Panc1 (cell line): ENCODE measurements at regions not wholly inside any gene's neighbourhood (a gene's known extent, or its start where the extent isn't known, plus 50 kb on each side); places are given as distances from the start of the nearest gene placed in this dataset.

Experiments used
- ATAC-seq: fragments of 200-7000 bp; cut with Tn5 transposase; 2 replicates; pipeline ENCODE4 v1.9.1; 2020; ENCODE audit warnings: mild to moderate bottlenecking, moderate library complexity
- BruUV-seq: library from RNA; stranded (reverse); fragments of 400-500 nt; replicated peaks from 2 replicates; lab custom pipeline; 2021; lab: Mats Ljungman, UMichigan
- CTCF ChIA-PET: fragments of 300-600 bp; sonication (Branson Sonifier 250); formaldehyde crosslinking; loops from one replicate; lab custom pipeline; 2022; ENCODE audit warnings: antibody characterized with exemption; lab: Charles Lee
- POLR2A ChIA-PET: fragments of 300-600 bp; sonication (Branson Sonifier 250); formaldehyde crosslinking; loops from one replicate; lab custom pipeline; 2022; ENCODE audit warnings: antibody characterized with exemption; lab: Charles Lee
- DNase-seq: peaks from one replicate; pipeline ENCODE4 v3.0.0-alpha.2; 2010; ENCODE audit warnings: low read depth, low spot score
- H3K27ac ChIP-seq: 2 replicates; pipeline ENCODE4 v1.5.1; 2011; ENCODE audit warnings: mild to moderate bottlenecking, low read length, inconsistent platforms
- H3K27me3 ChIP-seq: fragments of 200-500 bp; sonication (Bioruptor generic); 2 replicates; pipeline ENCODE4 v1.6.0; 2014; ENCODE audit warnings: low read length, inconsistent platforms; ENCODE audit not compliant: control insufficient read depth, insufficient read depth
- H3K36me3 ChIP-seq: fragments of 200-500 bp; sonication (Bioruptor generic); 2 replicates; pipeline ENCODE4 v1.5.1; 2014; ENCODE audit warnings: inconsistent platforms, mild to moderate bottlenecking, low read length, moderate library complexity; ENCODE audit not compliant: control insufficient read depth, insufficient read depth
- H3K4me1 ChIP-seq: 2 replicates; pipeline ENCODE4 v1.5.1; 2011; ENCODE audit warnings: inconsistent platforms, mild to moderate bottlenecking, low read length, moderate library complexity; ENCODE audit not compliant: control insufficient read depth, insufficient read depth
- H3K4me3 ChIP-seq, 2 experiments: 2 replicates each; pipeline ENCODE4 v1.5.1; 2011 to 2012; ENCODE audit warnings: low read depth in 2 of 2, low read length in 2 of 2, mild to moderate bottlenecking in 2 of 2, inconsistent platforms in 1 of 2, moderate library complexity in 1 of 2
- H3K9me3 ChIP-seq: fragments of 200-500 bp; sonication (Bioruptor generic); 2 replicates; pipeline ENCODE4 v1.5.1; 2014; ENCODE audit warnings: low read depth, mild to moderate bottlenecking, inconsistent platforms, low read length, moderate library complexity; ENCODE audit not compliant: control insufficient read depth, insufficient read depth
- CTCF ChIP-seq: fragments of 450-650 bp; IDR thresholded peaks from 2 replicates; pipeline ENCODE4 v1.5.1; 2017; ENCODE audit warnings: mild to moderate bottlenecking
- POLR2AphosphoS5 ChIP-seq: IDR thresholded peaks from 2 replicates; pipeline ENCODE4 v1.6.1; 2012; ENCODE audit warnings: mild to moderate bottlenecking, low read depth, low read length, moderate library complexity
- REST ChIP-seq, 2 experiments: IDR thresholded peaks; 2 replicates each; pipeline ENCODE4 v1.6.1; 2011 to 2012; ENCODE audit warnings: low read depth in 2 of 2, control low read depth in 1 of 2, low read length in 1 of 2, mild to moderate bottlenecking in 1 of 2, moderate library complexity in 1 of 2; ENCODE audit not compliant: insufficient read depth in 1 of 2
- SIN3A ChIP-seq: IDR thresholded peaks from 2 replicates; pipeline ENCODE4 v1.6.1; 2012; ENCODE audit warnings: low read depth, mild to moderate bottlenecking, low read length, moderate library complexity, borderline replicate concordance; ENCODE audit not compliant: insufficient read depth
- TCF7L2 ChIP-seq: IDR thresholded peaks from 2 replicates; pipeline ENCODE4 v1.6.1; 2011; ENCODE audit warnings: mild to moderate bottlenecking, low read depth, low read length, inconsistent platforms
- in situ Hi-C: cut with HindIII; loops from 2 replicates; pipeline ENCODE4 v1.10.0; 2016; ENCODE audit warnings: low sequenced_read_pairs, low pct_unique_long_range_greater_than_20kb
- intact Hi-C: fragments of 100-400 bp; cut with micrococcal nuclease; formaldehyde crosslinking; loops from one replicate; pipeline ENCODE4 v1.10.0; 2022; ENCODE audit not compliant: unreplicated experiment

GRCh38 chr2:18356676-18357075 lies 203.8 kb downstream of the RDH14 start:
- CTCF ChIA-PET: no interaction called here
- TF ChIP-seq POLR2AphosphoS5 (no peak), TCF7L2 (no peak), CTCF (no peak), SIN3A (no peak), REST (IDR thresholded peaks at IDR 0.05; ENCODE audit: insufficient read depth in 1 of 2, low read depth in 2 of 2, low read length in 1 of 2) (no peak)
- in situ Hi-C loops: no loop called here
- Histone ChIP-seq H3K36me3 (no peaks in the 10 kb centered on the region), H3K4me1 (no peaks in the 10 kb centered on the region), H3K9me3 (no peaks in the 10 kb centered on the region), H3K27me3 (no peaks in the 10 kb centered on the region), H3K27ac (no peak overlapping the region), H3K4me3 (no peak overlapping the region)
- intact Hi-C loops: no loop called here
- DNase-seq (no peak), ATAC-seq (no peak)
- BruUV-seq: no TSS peak
- POLR2A ChIA-PET: no interaction called here

- ChIA-PET CTCF (interaction anchor here (0.6 kb wide), 1 partner anchor 408 kb away, joined by 7 read pairs; no protein-coding TSS in a partner anchor), POLR2A (no interaction called here)
- no TSS peak for BruUV-seq
- Histone ChIP-seq H3K27me3 (no peaks in the 10 kb centered on the region), H3K9me3 (no peaks in the 10 kb centered on the region), H3K4me3 (no peak overlapping the region), H3K4me1 (no peaks in the 10 kb centered on the region), H3K27ac (no peak overlapping the region), H3K36me3 (no peaks in the 10 kb centered on the region)
- in situ Hi-C loops: no loop called here
- intact Hi-C loops: no loop called here
- DNase-seq (no peak), ATAC-seq (no peak)
- no peak for TF ChIP-seq SIN3A
- no peak for TF ChIP-seq POLR2AphosphoS5
- no peak for TF ChIP-seq CTCF
- TF ChIP-seq TCF7L2: no peak
- no peak for TF ChIP-seq REST (IDR thresholded peaks at IDR 0.05; ENCODE audit: insufficient read depth in 1 of 2, low read depth in 2 of 2, low read length in 1 of 2)
These were observed 211.0 kb downstream of the RDH14 start for GRCh38 chr2:18349421-18349820.
